ENCODE measurements at regions not wholly inside any gene's neighbourhood (a gene's known extent, or its start where the extent isn't known, plus 50 kb on each side); places are given as distances from the start of the nearest gene placed in this dataset.

DNA sequence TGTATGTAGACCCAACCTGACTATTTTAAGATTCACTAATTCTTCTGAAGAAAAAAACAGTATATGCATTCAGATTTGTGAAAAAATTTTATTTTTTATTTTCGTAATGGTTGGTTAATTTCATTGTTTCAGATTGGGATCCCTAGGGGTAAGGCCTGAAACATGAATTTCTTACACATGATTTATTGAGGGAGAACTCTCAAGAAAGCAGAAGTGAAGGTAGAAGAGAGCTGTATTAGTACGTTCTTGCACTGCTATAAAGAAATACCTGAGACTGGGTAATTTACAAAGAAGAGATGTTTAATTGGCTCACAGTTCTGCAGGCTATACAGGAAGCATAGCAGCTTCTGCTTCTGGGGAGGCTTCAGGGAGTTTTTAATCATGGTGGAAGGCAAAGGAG is 611.9 kb upstream of the TECRL start:
- no peak for TF ChIP-seq POLR2A (IDR thresholded peaks at IDR 0.05)
- no peak for TF ChIP-seq CTCF (IDR thresholded peaks at IDR 0.05)

All from vagina (tissue), 2 donors.